Medulla oblongata (tissue), 1 donor: ENCODE measurements at regions not wholly inside any gene's neighbourhood (a gene's known extent, or its start where the extent isn't known, plus 50 kb on each side); places are given as distances from the start of the nearest gene placed in this dataset.

Experiments
- DNase-seq: peaks from one replicate; pipeline ENCODE4 v3.0.0-alpha.2; 2015; ENCODE audit errors: extremely low spot score

GRCh38 chr16:80081846-80082245 lies 458.9 kb upstream of the DYNLRB2 start:
- no peak for DNase-seq

GRCh38 chr16:80080287-80080851 lies 460.4 kb upstream of the DYNLRB2 start:
- DNase-seq = no peak

DNA sequence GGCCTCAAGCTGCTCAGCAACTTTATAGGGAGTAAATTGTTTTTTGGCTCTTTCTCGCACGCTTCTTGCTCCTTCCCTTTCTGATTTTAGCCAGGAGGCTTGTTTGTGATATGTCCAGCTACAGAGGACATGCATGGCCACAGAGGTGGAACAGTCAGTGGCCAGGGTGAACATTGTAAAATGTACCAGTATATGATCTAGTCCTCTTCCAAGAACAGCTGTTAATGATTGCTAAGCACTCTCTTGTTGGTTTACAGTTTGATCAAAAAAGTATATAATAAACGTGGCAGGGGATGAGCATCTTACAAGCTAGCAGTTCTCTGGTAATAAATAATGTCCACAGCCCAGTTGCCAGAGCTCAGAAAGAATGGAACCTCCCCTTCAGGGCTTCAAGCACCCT lies 461.7 kb upstream of the DYNLRB2 start:
- DNase-seq = no peak

- no peak for DNase-seq
These were observed 463.1 kb upstream of the DYNLRB2 start for GRCh38 chr16:80077696-80078095.

- DNase-seq = no peak
These were observed 466.5 kb upstream of the DYNLRB2 start for GRCh38 chr16:80074329-80074728.

DNA sequence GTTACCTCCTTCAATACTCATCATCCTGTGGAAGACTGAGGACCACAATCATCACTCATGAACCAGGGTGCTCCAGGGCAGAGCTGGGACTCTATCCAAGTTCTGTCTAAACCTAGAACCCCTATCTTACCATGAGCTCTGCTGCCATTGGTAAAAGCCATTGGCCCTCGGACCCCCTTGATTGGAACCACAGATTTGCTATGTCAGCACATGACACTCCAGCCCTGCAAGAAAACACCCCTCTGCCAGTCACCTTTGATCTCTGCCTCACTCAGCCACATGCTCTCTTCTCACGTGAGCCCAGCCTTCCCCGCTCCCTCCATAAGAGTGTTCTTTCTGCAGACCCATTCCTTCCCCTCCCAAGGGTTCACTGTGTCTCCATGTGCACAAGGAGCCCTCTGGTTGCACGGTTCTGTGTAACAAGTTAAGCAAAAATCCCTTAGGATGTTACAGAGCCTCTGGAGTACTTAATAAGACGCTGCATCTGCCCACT lies 468.8 kb upstream of the DYNLRB2 start:
- no peak for DNase-seq

DNA sequence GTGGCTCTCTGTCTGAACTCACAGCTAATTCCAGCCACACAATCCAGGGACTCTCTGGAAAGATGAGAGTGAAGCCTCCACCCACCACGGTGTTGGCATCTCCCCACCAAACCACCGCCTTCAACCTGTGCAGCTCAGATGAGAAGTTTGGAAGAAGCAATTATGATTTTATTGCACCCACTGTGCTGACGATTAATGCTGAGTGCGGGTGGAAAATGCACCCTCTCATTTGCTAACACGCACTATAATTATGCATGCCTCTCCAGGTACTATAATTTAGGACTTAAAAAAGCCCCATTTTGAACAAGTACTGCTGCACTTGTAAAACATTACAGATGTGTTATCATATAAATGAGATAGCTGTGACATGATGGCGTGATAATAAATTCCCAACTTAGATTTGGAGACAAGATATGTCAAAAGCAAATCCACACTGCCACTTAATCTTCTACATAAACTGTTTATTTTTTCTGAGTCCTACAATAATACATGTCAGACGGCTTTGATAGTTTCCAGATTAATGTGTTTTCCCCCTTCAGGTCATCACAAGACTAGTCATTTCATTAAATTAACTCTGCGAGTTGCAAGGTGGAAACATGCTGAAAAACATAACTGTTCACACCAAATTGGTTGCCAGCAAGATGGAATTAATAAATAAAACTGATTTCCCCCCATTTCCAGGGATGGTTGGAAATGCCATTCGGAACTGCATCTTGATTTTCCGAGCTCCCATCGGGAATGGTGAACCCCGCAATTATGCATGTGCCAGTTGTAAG lies 466.5 kb upstream of the MAF start:
- no peak for DNase-seq

DNA sequence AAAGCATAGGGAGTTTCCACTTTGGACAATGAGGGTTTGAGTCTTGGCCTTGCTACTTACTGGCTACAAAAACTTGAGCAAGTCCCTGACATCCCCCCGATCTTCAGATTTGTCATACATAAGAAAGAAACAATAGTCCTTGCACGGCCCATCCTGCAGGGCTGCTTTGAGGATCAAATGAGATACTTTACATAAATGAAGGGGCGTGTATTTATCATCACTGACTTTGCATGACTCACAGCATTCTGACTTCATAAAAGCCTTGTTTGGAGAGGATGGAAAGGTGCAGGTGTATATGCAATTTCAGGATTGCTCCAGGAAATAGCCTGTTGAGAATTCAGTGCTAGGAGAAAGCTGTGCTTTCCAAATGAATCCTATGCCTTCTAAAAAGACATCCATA lies 465.0 kb upstream of the MAF start:
- DNase-seq = no peak

DNA sequence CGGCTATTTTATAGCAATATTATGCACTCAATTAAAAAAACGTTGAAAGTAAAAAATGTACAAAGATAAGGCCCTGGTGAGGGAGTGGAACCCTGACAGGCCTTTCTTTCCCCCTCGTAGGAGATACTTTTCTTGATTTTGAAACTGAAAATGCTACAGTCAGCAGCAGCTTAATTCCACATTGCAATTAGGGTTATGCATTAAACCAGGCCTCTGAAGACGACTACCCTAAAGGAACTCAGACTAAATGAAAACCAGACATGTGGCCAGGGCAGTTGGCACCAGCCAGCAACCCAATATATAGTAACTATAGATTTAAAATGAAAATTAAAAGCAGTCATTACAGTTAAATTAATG lies 463.2 kb upstream of the MAF start:
- no peak for DNase-seq

DNA sequence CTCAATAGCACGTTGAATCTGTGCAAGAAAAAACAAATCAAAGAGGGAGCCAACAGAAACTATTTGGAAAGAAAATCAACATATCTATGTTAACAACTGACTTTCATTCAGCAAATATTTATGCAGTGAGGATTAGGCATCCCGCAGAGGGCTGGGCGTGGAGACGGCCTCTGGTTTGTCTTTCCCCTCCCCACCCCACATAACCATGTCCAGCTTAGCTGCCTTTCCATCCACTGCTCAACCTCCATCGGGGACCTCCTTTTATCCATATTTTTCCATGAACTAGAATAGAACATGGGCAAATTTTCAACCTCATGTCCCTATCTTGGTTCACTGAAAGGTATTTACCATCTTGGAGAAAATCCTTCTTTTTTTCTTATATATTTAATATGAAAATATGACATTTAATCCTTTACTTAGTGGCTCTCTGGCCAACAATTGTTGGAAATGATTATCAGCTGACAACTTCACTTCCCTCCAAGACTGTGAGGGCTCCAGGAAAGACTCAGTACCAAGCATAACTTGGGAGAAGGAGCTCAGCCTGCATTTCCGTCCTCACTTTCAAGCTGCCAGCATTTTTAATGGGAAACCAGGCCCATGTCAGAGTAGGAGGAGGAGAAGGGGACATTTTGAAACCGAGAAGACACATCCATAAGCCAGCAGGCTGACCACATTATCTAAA lies 462.6 kb upstream of the MAF start:
- no peak for DNase-seq

DNA sequence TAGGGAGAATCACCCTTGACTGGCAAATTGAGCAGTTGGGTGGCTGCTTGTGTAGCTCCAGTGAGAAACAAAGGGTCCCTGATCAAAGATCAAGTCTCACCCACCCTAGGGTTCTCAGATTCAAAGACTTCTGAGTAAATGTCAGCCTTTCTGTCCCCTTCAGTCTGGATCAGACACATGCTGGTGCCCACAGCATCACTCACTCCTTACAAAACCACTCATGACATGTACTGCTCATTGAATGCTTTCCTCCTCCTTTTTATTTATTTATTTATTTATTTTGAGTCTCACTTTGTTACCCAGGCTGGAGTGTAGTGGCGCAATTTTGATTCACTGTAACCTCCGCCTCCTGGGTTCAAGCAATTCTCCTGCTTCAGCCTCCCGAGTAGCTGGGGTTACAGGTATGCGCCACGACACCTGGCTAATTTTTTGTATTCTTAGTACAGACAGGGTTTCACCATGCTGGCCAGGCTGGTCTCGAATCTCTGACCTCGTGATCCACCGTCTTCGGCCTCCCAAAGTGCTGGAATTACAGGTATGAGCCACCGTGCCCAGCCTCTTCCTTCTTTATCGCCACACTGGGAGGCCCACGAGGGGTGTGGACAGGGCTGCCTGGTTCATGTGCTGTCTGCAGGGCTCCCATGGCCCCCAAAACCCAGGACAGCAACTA lies 462.0 kb upstream of the MAF start:
- no peak for DNase-seq

GRCh38 chr16:80060470-80060869 lies 459.9 kb upstream of the MAF start:
- no peak for DNase-seq

DNA sequence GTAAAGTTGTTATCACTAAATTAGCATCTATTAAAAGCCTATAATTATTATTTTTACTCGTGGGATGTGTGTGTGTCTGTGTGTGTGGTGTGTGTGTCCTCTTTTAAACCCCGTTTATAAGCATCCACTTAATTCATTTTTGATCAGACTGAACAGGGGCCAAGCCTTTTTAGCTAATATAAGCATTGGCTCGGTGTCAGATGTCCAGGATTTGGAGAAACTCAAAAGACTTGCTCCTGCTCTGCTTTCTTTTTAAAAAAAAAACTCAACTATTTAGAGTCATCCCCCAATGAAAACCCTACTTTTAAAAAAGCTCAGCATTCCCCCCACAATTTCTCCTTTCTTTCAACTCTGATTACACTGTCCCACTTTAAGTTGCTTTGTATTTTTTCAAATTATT lies 459.3 kb upstream of the MAF start:
- no peak for DNase-seq

GRCh38 chr16:80058214-80058613 lies 457.7 kb upstream of the MAF start:
- DNase-seq = peak; percentile 18

DNA sequence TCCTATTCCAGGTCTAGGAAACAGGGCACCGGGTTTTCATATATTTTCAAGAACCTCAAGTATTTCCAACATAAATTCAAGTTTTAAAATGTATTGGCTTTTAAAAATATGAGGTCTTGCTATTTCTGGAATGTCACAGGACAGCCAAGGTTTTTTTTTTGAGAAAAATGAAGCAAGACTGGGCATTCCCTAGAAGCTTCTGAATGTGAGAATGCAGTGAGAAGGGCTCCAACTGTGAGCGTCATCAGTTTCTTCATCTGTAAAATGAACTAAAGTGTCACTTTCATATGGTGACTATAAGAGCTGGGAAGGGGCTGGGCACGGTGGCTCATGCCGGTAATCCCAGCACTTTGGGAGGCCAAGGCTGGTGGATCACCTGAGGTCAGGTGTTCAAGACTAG lies 455.8 kb upstream of the MAF start:
- no peak for DNase-seq

GRCh38 chr16:80055831-80056230 lies 455.3 kb upstream of the MAF start:
- DNase-seq = no peak

- no peak for DNase-seq
These were observed 454.1 kb upstream of the MAF start for GRCh38 chr16:80054647-80055046.

- no peak for DNase-seq
These were observed 450.5 kb upstream of the MAF start for GRCh38 chr16:80051040-80051439.

DNA sequence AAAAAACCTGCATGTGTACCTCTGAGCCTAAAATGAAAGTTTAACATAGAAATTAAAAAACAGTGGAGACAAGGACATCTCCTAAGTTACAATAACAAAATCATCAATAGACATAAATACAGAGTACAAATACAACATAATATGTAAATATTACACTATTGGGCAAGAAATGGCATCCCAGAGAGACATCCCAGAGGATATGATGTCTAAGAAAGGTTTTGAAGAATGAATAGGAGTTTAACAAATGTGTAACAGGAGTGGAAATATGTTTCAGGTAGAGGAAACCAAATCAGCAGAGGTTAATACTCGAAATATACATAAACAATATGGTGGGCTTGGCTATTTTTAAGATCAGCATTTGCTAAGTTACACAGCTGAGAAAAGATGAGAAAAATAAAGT lies 447.7 kb upstream of the MAF start:
- no peak for DNase-seq

DNA sequence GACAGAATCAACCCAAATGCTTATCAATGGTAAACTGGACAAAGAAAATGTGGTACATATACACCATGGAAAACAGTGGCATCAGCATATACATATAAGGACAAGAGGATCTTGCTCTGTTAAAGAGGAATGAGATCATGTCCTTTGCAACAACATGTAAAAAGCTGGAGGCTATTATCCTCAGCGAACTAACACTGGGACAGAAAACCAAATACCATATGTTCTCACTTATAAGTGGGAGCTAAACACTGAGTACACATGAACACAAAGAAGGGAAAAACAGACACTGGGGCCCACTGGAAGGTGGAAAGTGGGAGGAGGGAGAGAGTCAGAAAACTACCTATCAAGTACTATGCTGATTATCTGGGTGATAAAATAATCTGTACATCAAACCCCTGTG lies 447.3 kb upstream of the MAF start:
- DNase-seq = no peak

DNA sequence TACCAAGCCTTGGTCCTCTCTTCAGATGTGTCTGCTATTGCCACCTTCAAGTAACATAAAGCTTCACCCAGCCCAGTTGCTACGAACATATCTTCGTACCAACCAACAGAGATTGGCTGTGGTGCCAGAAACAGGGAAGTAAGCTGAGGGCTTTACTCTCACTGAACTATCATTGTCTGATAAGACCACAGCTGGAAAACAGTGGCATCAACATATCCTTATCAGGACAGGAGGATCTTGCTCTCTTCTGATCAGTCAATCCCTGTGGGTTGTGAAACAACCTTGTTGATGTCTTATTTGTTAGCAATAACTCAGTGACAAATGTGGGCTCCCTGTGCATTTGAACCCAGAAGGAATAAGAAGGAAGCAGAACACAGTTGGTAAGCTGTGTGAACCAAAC lies 446.3 kb upstream of the MAF start:
- no peak for DNase-seq

GRCh38 chr16:80046261-80046660 lies 445.7 kb upstream of the MAF start:
- no peak for DNase-seq

GRCh38 chr16:80045861-80046260 lies 445.3 kb upstream of the MAF start:
- no peak for DNase-seq
